ENCODE measurements at regions not wholly inside any gene's neighbourhood (a gene's known extent, or its start where the extent isn't known, plus 50 kb on each side); places are given as distances from the start of the nearest gene placed in this dataset.

- ChIA-PET CTCF (no interaction called here), POLR2A (no interaction called here)
- ATAC-seq (no peak), DNase-seq (no peak)
- H3K36me3 Mint-ChIP-seq (ENCODE audit: low read depth), result no peaks in the 10 kb centered on the region
- H3K27me3 Mint-ChIP-seq (ENCODE audit: low read depth), result no peaks in the 10 kb centered on the region
- H3K4me1 Mint-ChIP-seq (ENCODE audit: low read depth), result no peaks in the 10 kb centered on the region
- H3K27ac Mint-ChIP-seq, result no peak overlapping the region
- H3K4me3 Mint-ChIP-seq, result no peak overlapping the region
- H3K9me3 Mint-ChIP-seq (ENCODE audit: insufficient read depth), result peaks cover 11% of the 10 kb centered on the region
Observed at GRCh38 chr7:98456866-98457265, 56.0 kb upstream of the BAIAP2L1 start.

DNA sequence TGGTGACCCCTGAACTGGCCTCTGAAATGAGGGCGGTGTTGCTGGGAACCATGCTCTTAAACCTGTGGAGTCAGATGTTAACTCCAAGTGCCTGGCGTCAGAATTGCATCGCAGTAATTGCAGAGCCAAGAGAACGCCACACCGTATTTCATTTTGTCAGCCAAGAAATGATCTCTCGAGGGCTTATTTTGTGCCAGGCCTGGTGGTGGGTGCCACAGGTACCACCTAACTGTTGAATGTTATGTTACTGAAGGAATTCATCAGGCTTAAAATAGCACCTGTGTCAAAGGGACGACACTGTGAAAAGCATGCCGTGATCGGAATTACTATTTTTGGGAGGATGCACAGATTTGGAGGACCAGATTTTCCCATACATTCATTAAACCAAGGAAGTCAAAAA lies 51.9 kb upstream of the BAIAP2L1 start:
- H3K9me3 Mint-ChIP-seq (ENCODE audit: insufficient read depth), result peaks cover 11% of the 10 kb centered on the region
- H3K27ac Mint-ChIP-seq, result no peak overlapping the region
- DNase-seq, result no peak
- H3K27me3 Mint-ChIP-seq (ENCODE audit: low read depth), result no peaks in the 10 kb centered on the region
- H3K4me1 Mint-ChIP-seq (ENCODE audit: low read depth), result no peaks in the 10 kb centered on the region
- ChIA-PET POLR2A (no interaction called here), CTCF (no interaction called here)
- no peak for ATAC-seq
- no peaks in the 10 kb centered on the region for H3K36me3 Mint-ChIP-seq (ENCODE audit: low read depth)
- no peak overlapping the region for H3K4me3 Mint-ChIP-seq
